NOMO-1 treated with dmso at 0.1 percent for 144 hours (cell line): ENCODE measurements at regions not wholly inside any gene's neighbourhood (a gene's known extent, or its start where the extent isn't known, plus 50 kb on each side); places are given as distances from the start of the nearest gene placed in this dataset.
"Not testable (repeated sequence)": the region's sequence is repeated elsewhere in the genome, so short reads cannot be mapped to it uniquely, and the experiment has no call there.

Source experiments
- DNase-seq: peaks from one replicate; lab custom pipeline; 2025; ENCODE audit not compliant: unreplicated experiment; lab: John Stamatoyannopoulos, UW

DNA sequence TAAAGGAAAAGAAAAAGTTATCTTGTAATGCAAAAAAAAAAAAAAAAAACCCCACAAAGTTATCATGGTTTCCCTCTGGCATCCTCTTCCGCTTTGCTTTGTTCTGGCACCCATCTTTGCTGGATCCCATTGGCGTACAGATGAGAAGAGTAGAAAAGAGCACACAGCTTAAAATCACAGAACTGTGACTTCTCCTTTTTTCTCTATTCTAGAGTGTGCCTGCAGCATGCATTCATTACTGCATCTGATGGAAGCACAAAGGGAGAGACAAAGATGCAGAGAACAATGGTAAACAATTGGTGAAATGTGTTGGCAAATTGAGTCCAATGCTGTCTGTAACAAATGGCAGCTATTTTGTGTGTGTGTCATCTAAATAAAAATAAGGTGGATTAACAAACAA lies 440.8 kb upstream of the PIK3R1 start:
- no peak for DNase-seq

DNA sequence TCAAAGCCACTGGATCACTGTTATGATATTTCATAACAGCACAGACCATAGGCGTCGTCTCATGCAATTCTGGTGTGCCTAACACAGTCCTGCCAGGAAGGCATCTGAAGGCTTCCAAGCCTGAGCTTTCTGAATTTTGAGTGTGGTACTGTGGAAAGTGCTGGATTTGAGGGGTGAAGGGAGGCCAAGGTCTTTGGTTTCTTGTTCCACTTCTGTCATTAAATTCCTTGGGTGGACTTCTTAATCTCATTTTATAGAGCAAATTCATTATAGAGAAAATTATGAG lies 441.3 kb upstream of the PIK3R1 start:
- DNase-seq, result no peak

DNA sequence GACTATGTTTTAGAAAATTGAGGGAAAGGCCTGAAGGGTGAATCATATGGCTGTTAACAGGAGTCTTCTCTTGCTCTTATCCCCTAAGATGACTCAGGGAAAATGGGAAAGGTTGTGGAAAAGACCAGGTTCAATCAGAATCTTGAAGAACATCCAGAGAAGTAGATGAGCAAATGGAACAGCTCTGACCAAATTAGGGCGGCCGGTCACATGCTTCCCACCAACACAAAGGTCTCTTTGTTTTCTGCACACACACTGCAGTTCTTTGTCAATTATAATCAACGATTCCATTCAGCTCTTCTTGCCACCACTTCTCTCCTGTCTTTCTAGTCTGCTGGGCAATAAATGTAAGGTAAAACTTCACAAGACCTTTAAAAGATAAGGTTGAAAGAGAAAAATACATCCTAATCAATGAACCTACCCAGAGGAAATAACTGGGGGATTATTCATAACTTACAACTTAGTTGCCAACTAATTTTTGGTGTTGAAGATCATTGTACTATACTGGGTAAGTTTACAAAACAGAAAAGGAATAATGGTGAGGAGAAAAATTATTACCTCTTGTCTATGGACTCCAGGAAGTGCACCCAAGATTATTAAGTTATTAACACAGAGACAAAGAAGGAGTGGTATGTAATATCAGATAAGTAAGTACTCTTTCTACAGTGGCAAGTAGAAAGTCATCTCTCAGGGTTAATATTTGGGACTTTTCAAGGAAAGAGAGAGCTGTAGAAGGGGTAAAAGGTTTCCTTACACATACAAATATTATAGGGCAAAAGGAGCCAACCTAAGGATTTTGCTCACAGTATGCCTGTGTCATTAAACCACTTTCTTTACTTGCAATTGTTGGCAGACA lies 441.9 kb upstream of the PIK3R1 start:
- no peak for DNase-seq

DNA sequence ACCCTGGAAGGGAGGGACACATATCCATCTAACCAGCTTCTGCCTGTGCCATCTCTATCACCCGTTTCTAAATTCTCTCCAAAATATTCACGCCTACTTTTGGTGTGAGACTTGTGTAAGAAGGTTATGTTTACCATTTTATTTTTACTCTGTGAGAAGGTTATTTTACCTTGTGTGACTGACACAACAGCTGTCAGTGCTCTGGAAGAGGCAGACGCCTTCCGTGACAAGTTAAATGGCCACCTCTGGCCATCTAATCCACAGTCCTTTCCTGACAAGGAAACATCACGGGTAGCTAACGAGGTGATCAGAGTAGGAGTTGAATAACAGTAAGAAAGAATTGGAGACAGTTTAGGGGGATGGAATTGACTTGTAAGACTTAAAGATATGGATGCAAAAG lies 443.8 kb upstream of the PIK3R1 start:
- no peak for DNase-seq

DNA sequence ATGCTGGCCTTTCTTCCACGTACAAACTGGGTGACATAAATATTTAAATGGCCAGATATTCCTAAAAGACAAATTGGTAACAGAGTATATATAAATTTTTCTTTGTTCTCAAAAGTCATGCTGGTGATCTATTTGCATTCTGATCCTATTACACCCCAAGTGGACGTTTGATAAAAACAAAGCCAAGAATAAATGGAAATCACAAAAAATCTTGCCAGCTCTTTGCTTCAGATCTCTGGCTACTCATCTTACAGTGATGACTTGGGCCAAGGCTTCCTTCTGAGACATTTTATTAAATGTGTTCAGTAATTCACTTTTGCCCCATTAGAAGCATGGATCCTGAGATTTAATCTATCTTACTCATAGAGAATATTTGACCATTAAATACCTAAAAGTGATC lies 444.3 kb upstream of the PIK3R1 start:
- no peak for DNase-seq

DNA sequence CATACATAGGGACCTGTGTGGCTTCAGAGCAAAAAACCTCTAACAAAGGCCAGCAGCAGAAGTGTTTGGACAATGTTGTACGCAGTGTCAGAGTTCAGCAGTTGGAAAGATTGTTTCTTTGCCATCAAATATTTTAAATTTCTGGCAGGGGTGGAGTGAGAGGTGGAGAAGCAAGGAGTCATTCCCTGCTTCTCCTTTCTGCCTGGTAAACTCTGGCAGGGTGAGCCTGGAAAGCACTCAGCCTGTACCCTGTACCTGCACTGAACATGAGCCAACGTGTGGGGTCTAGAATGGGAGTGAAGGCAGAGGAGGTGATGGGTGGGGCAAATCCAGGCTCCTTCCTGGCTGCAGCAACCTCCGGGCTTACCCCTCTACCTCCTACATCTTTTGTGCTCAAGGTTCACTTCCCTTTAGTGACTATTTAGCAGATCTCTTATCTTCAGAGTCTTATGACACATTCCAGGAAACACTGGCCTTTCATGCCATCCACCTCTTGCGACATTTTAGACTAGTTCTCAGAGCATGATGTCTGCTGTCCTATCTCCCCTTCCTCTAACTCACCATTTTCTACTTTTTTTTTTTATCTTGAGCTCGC lies 445.0 kb upstream of the PIK3R1 start:
- DNase-seq, result peak; percentile 86

DNA sequence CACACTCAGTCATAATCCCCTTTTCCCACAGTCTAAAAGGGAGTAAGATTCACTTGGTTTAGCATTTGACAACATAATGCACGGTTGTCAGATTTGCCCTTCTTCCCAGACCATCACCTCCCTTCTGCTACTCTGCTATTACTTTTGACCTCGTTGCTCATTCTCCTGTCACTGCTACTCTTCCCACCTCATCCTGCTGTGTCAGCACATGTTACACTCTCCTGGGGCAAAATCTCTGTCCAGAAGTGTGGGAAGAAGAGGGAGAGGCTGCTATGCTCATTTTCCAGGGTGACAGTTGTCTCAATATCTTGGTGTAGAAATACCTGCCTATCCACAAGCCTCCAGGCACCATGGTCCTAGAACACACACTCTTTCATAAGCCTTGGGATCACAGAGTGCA lies 449.9 kb upstream of the PIK3R1 start:
- no peak for DNase-seq

DNA sequence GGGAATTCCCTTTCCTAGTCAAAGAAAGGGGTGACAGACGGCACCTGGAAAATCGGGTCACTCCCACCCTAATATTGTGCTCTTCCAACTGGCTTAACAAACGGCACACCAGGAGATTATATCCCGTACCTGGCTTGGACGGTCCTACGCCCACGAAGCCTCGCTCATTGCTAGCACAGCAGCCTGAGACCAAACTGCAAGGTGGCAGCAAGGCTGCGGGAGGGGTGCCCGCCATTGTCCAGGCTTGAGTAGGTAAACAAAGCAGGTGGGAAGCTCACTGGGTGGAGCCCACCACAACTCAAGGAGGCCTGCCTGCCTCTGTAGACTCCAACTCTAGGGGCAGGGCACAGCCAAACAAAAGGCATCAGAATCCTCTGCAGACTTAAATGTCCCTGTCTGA lies 457.8 kb upstream of the PIK3R1 start:
- DNase-seq, result not testable (repeated sequence)

DNA sequence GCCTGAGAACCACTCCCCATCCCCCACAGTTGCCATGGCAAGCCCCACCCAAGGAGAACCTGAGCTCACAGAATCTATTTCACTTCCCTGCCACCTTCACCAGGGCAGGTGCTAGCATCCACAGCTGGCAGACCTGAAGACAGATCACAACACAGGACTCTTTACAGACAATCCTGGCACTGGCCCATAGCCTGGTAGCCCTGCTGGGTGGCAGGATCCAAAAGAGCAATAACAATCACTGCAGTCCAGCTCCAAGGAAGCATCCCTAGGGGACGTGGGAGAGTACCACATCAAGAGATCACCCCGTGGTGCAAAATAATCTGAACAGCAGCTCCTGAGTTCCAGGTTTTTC lies 463.2 kb upstream of the PIK3R1 start:
- no peak for DNase-seq

DNA sequence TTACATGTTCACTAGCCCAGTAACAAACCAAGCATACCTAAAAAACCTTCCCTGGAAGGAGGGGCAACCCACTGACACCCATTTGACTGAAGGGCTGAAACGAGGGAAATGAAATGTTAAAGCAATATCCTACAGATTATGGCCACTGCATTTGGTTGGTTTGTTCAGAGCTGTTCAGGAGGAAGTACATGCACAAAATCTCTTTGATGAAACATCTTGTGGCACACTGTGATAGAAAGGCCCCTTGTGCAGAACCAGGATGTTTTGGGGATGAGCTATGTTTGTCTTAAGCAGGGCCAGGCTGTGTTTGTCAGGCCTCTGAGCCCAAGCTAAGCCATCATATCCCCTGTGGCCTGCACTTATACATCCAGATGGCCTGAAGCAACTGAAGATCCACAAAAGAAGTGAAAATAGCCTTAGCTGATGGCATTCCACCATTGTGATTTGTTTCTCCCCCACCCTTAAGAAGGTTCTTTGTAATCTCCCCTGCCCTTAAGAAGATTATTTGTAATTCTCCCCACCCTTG lies 467.3 kb upstream of the PIK3R1 start:
- DNase-seq, result no peak

DNA sequence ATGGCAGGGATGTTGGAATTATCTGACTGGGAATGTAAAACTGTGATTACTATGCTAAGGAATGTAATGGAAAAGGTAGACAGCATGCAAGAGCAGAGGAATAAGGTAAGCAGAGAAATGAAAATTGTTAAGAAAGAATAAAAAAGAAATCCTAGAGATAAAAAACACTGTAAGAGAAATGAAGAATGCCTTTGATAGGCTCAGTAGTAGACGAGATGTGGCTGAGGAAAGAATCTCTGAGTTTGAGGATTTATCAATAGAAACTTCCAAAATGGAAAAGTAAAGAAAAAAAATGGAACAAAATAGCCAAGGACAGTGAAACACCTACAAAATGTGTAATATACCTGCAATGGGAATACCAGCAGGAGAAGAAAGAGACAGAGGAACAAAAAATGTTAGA lies 468.5 kb upstream of the PIK3R1 start:
- DNase-seq, result no peak

DNA sequence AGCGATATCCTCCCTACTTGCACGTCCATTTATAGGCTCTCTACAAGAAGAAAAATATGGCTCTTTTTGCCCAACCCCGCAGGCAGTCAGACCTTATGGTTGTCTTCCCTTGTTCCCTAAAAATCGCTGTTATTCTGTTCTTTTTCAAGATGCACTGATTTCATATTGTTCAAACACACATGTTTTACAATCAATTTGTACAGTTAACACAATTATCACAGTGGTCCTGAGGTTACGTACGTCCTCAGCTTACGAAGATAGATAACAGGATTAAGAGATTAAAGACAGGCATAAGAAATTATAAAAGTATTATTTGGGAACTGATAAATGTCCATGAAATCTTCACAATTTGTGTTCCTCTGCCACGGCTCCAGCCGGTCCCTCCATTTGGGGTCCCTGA lies 468.9 kb upstream of the PIK3R1 start:
- DNase-seq, result not testable (repeated sequence)

DNA sequence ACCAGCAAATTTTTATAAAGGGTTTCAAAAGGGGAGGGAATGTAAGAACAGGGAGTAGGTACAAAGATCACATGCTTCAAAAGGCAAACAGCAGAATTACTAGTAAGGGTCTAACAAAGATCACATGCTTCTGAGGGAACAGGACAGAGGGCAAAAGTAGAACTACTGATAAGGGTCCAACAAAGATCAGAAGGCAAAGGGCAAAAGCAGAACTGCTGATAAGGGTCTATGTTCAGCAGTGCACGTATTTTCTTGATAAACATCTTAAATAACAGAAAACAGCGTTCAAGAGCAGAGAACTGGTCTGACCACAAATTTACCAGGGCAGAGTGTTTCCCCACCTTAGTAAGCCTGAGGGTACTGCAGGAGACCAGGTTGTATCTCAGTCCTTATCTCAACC lies 469.5 kb upstream of the PIK3R1 start:
- no peak for DNase-seq

DNA sequence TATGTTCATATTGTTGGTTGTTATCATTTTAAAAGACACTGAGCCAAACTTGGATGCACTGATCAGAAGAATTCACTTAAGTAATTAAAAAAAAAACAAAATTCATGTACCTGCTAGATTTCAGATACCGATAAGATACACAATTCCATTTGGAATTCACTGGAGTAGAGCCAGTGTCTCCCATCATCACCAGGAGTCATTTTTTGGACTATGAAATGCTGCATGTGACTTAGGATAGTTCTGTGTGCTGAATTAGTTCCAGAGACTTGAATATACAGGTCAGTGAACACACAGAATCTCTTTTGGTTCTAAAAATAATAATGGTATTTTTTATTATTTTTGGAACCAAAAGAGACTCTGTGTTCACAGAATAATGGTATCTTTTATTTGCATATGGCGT lies 482.6 kb upstream of the PIK3R1 start:
- DNase-seq, result no peak

DNA sequence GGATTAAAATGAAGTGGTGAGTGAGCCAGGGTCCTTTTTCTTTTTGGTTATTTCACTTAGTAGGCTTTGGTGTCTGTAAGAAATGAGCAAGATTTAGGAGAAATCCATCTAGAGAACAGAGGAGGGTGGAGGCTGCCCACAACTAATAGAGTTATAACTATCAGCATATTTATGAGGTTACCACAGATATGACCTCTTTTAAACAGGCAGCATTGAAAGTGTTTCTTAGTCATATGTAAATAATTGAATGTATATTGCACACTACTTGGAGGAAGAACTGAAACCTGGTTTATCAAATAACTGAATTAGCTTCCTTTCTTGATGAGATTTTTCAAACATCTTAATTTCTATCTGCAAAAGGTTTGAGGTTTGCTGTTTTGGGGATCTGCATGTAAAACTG lies 483.1 kb upstream of the PIK3R1 start:
- no peak for DNase-seq

DNA sequence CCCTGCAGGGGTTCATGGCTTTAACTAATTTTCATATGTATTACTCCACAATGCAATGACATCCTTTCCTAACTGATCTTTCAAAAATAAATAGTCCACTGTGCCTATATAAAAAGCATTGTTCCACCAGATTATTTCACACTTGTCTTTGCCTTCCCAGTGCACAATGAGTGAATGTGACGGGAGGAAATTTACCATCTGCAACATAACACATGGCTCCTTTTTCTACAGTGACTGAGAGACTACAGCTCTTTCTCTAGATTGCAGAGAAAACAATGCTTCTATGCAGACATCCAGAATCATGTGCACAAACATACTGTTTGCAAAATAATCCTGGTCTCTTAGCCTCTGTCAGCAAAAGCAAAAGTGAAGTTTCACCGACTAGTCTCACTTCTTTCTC lies 483.7 kb upstream of the PIK3R1 start:
- no peak for DNase-seq

DNA sequence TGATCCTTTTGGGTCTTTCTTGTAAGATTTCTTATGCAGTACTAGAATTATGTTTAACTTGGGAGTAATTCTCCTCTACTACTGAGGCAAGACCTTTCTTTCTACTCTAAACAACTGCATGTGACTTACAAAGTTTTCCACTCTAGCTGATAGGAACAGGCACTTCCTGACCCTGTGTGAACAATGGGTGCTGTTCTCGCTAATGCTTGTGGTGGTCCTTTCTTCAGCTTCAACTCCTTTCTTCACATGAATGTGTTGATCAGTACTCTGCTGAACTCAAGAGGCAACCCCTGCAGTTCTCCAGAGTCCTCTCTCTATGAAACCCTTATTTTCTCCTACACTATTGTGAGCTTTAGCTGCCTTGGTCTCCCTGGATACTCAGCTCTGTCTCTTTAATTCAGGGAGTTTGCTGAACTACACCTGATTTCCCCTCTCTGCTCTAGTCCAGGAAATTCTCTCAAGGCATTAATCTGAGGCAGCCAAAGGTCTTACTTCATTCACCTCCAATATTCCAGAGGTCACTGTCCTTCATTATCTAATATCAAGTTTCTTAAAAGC lies 484.6 kb upstream of the PIK3R1 start:
- no peak for DNase-seq

DNA sequence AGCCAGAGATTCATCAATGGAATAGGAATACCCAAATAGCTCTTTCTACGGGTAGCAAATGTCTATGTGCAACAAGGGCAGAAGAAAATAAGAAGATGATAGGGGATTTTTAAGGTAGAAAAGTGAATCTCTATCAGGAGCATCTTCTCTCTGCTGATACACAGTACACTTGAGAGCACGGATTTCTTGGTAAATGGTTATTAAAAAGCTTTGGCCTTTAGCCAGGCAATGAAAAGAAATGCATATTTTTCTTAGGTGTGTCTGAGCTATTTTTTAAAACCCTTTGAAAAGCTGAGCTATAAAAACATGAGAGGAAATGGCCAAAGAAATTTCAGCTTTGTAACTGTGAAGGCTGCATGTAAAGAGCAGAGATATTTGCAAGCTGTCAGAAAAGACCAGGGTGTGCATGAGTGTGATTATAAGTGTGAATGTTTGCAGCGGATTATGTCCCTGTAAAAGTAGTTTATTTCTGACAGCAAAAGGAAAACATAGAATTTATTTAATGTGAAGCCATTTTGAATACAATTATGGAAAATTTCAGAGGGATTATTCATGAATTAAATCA lies 487.1 kb upstream of the PIK3R1 start:
- DNase-seq, result no peak

DNA sequence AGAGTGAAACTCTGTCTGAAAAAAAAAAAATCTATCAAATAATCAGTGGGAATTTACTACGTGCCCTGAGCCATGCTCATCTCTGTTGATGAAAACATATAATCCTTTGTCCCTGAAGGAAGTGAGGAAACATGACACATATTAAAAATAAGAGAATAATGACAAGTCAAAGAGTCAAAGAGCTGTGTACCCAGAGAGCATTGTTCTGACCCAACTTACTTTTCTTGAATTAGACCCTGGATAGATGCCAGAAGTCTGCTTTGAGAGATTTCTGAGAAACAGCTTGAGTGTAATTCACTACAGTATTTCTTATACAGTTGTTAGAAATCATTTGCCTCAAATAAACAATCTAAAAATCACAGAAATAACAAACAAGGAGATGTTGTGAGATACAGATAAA lies 490.0 kb upstream of the PIK3R1 start:
- DNase-seq, result no peak

DNA sequence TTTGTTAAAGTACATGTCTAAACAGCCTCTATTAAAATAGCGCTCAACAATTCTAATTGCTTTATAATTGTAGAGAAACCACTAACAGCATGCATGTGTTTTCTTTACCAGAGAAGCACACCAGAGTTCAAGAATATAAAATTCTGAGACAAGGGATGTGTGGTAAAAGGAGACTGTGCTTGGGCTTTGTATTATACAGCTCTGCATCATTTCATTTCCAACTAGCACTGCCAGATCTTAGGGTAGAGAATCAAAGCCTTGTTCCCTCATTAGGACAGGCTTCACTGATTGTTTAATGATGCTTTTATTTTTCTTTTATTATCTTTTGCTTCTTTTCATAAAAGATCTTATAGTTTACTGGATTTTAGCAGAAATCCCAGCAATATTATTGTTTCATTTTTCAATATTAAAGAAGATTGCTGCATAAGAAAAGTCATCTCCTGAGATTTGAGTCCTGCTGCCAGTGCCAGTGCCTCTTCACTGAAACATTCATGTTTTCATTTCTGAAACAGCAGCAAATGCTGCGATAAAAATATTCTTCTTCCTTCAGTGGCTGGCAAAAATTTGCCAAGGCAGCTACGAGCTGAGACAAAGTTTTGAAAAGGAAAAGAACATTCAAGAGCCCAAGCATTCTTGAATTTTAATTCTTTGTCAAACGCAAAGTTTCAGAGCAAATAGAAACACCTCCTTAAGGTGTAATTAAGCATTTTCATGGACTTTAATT lies 491.0 kb upstream of the PIK3R1 start:
- no peak for DNase-seq

DNA sequence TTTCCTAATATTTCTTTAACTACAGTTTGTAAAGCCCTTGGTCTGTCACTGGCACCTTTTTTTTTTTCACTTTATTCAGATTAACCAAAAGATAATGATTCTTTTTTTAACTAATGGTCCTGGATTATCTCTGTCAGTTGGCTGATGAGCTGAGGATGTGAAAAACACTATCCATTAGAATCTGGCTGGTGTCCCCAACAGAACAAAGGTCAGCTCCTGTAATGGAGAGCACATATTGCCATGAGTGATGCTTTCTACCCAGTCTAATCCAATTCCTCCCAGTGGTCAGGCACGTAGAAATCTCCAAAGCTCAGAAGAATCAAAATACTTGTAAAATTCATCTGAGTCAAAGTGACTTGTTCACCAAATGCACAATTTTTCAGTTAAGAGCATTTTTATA lies 491.7 kb upstream of the PIK3R1 start:
- DNase-seq, result no peak

DNA sequence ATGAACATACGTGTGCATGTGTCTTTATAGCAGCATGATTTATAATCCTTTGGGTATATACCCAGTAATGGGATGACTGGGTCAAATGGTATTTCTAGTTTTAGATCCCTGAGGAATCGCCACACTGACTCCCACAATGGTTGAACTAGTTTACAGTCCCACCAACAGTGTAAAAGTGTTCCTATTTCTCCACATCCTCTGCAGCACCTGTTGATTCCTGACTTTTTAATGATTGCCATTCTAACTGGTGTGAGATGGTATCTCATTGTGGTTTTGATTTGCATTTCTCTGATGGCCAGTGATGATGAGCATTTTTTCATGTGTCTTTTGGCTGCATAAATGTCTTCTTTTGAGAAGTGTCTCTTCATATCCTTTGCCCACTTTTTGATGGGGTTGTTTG lies 493.0 kb upstream of the PIK3R1 start:
- not testable (repeated sequence) for DNase-seq
